Prostate gland (tissue), 2 donors: ENCODE measurements at regions not wholly inside any gene's neighbourhood (a gene's known extent, or its start where the extent isn't known, plus 50 kb on each side); places are given as distances from the start of the nearest gene placed in this dataset.
"Not testable (repeated sequence)": the region's sequence is repeated elsewhere in the genome, so short reads cannot be mapped to it uniquely, and the experiment has no call there.

ENCODE experiments used
- DNase-seq: peaks from one replicate; pipeline ENCODE4 v3.0.0-alpha.2; 2019; ENCODE audit warnings: low spot score
- H3K27ac ChIP-seq, 2 donors: fragments of 200-600 bp; sonication (generic); 2 replicates each; pipeline ENCODE4 v1.5.1; 2017 to 2019
- H3K27me3 ChIP-seq: fragments of 200-600 bp; sonication (generic); replicated peaks from 2 replicates; pipeline ENCODE4 v1.5.1; 2019; ENCODE audit not compliant: insufficient read depth
- H3K36me3 ChIP-seq, 2 donors: fragments of 200-600 bp; sonication (generic); 1 replicate in 1 of 2; 2 replicates in 1 of 2; pipeline versions ENCODE4 v1.5.1 to v1.8.1; 2017 to 2019
- H3K4me1 ChIP-seq: fragments of 200-600 bp; sonication (generic); replicated peaks from 2 replicates; pipeline ENCODE4 v1.5.1; 2019
- H3K4me3 ChIP-seq, 2 donors: fragments of 200-600 bp; sonication (generic); 2 replicates each; pipeline ENCODE4 v1.5.1; 2017 to 2019
- H3K9me3 ChIP-seq: fragments of 200-600 bp; sonication (generic); 2 replicates; pipeline ENCODE4 v1.5.1; 2017
- CTCF ChIP-seq, 4 experiments: fragments of 200-600 bp in 2 of 4; fragments of 450-650 bp in 2 of 4; sonication (generic) in 2 of 4; IDR thresholded peaks; 1 replicate in 3 of 4; 2 replicates in 1 of 4; pipeline ENCODE4 v1.5.1; 2016 to 2019; ENCODE audit warnings: antibody characterized with exemption in 4 of 4, mild to moderate bottlenecking in 2 of 4, moderate library complexity in 2 of 4
- POLR2A ChIP-seq: fragments of 450-650 bp; IDR thresholded peaks from one replicate; pipeline ENCODE4 v1.6.1; 2016; ENCODE audit warnings: antibody characterized with exemption, mild to moderate bottlenecking
- POLR2AphosphoS5 ChIP-seq: sonication (generic); formaldehyde crosslinking; IDR thresholded peaks from one replicate; pipeline ENCODE4 v1.6.1; 2017; ENCODE audit warnings: antibody characterized with exemption
- WGBS: methylation state at CpG from one replicate; pipeline ENCODE4 v1.1.5; 2018; 5-methylcytosine and 5-hydroxymethylcytosine counted together
- intact Hi-C: fragments of 100-400 bp; cut with DNase I; formaldehyde crosslinking; loops from one replicate; pipeline ENCODE4 v1.14.2; 2022

- WGBS, result 51% methylated on average over 5 of the region's 5 CpGs
- intact Hi-C loops, result no loop called here
- Histone ChIP-seq H3K4me1 (no peaks in the 10 kb centered on the region), H3K27me3 (no peaks in the 10 kb centered on the region), H3K36me3 (no peaks in the 10 kb centered on the region), H3K27ac (no peak overlapping the region), H3K9me3 (no peaks in the 10 kb centered on the region), H3K4me3 (no peak overlapping the region)
- no peak for DNase-seq
- TF ChIP-seq POLR2A (no peak), CTCF (IDR thresholded peaks at IDR 0.05) (no peak), POLR2AphosphoS5 (no peak)
Measured at GRCh38 chr19:20444202-20444885, 121.2 kb downstream of the ZNF737 start.

GRCh38 chr19:20432266-20432842 is 133.2 kb downstream of the ZNF737 start:
- intact Hi-C loops, DNase-seq, H3K4me1 ChIP-seq, H3K9me3 ChIP-seq, H3K27me3 ChIP-seq, H3K36me3 ChIP-seq, H3K27ac ChIP-seq, H3K4me3 ChIP-seq: not testable (repeated sequence)
- 65% methylated on average over 4 of the region's 4 CpGs for WGBS

GRCh38 chr19:20431826-20432225 is 133.8 kb downstream of the ZNF737 start:
- Histone ChIP-seq H3K27ac (no peak overlapping the region), H3K36me3 (no peaks in the 10 kb centered on the region), H3K27me3 (no peaks in the 10 kb centered on the region), H3K4me3 (no peak overlapping the region), H3K9me3 (no peaks in the 10 kb centered on the region), H3K4me1 (no peaks in the 10 kb centered on the region)
- no peak for DNase-seq
- TF ChIP-seq CTCF (IDR thresholded peaks at IDR 0.05), result no peak
- 89% methylated on average over 5 of the region's 5 CpGs for WGBS
- intact Hi-C loops, result no loop called here

GRCh38 chr19:20423381-20424197 is 142.0 kb downstream of the ZNF737 start:
- intact Hi-C loops, result no loop called here

More at GRCh38 chr19:20423381-20424197, 142.0 kb downstream of the ZNF737 start:
- TF ChIP-seq POLR2A (no peak), CTCF (IDR thresholded peaks at IDR 0.05) (no peak), POLR2AphosphoS5 (no peak)
- no peaks in the 10 kb centered on the region for H3K9me3 ChIP-seq
- WGBS, result 15% methylated on average over 44 of the region's 44 CpGs
- peak overlapping the region; percentile 35 to 39 for H3K4me3 ChIP-seq
- H3K4me1 ChIP-seq, result no peaks in the 10 kb centered on the region
- no peaks in the 10 kb centered on the region for H3K36me3 ChIP-seq
- DNase-seq, result peak; percentile 10
- H3K27me3 ChIP-seq, result no peaks in the 10 kb centered on the region
- H3K27ac ChIP-seq, result peak overlapping the region; percentile 73 to 77
